Activated effector memory CD4-positive, alpha-beta T cell treated with Interleukin-2 at 50 U/mL for 16 hours (primary cell): ENCODE measurements at regions not wholly inside any gene's neighbourhood (a gene's known extent, or its start where the extent isn't known, plus 50 kb on each side); places are given as distances from the start of the nearest gene placed in this dataset.
"Not testable (repeated sequence)": the region's sequence is repeated elsewhere in the genome, so short reads cannot be mapped to it uniquely, and the experiment has no call there.

Source experiments
- DNase-seq: peaks from one replicate; pipeline ENCODE4 v3.0.0-alpha.2; 2020

DNA sequence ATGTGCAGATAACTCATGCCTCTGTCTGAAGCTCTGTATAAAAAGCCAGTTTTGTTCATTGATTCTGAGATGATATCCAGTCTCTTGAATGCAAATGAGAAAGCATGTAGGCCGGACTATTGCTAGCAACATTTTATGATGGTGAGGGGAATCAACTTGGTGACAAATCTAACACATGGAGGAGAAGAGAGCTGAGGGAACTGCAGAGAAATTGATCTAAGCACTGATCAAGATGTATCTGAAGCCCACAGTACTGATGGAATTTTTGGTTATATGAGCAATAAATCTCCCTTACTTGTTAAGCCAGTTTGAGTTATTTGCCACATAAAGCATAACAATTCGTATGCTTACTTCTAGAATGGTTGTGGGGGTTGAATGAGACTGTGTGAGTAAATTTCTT lies 295.6 kb upstream of the DDHD1 start:
- no peak for DNase-seq

DNA sequence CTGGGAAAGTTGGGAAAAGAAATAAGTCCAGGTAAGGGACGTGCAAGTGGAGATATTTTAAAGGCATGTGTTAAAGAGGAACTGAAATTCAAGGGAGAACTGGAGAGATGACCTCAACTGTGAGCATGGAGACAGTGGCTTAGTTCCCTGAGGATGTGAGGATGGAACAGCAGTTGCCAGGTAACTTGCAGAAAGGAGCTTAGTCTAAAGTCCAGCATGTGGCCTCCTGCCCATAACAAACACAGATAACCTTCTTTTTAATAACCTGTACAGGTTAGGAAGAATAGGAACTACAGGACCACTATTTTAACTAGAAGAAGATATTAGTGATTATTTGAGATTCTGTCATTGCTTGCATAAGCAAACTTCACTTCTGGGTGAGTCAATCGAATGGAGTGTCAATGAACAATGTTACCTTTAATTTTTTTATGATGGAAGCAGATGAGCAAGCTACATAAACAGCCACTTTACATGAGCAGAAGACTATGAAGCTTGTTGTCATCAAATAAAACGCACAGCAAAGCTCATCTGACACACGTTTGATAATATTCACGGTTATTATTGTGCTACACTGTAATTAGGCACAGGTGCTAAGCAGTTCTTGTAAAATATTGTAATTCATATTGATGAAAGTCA lies 291.7 kb upstream of the DDHD1 start:
- no peak for DNase-seq

DNA sequence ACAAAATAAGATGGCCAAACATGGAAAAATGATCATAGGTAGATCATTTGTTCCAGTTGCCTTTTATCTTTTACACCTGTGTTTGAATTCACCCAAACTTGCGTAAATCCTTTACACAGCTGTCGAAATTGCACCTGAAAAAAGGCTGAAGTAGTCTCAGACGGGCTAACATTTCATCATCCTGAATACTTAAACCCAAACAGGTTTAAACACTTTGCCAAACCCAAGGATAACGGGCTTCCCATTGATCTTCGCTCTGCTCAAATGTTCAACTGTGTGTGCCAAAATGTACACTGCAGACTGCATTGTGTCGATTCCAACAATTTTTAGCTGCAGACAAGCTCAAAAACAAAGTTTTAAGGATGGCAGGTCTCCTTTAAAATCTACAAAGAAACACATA lies 288.7 kb upstream of the DDHD1 start:
- no peak for DNase-seq

DNA sequence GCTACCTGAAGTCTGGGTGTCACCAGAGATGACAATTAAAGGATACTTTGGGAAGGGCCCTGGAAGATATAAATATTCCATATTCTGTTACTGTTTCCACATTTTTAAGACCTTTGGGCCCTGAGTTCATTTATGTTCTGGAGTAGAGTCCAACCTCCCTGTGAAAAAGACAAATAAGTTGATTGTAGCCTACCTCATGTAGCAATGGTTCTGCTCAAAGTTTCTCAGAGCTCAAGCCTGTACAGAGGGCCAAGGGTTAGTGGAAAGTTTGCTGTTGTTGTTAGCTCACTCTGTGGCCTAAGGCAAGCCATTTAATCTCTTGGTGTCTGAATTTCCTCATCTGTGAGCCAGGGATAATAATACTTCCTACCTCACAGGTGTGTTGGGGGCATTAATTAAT lies 284.7 kb upstream of the DDHD1 start:
- DNase-seq = no peak

DNA sequence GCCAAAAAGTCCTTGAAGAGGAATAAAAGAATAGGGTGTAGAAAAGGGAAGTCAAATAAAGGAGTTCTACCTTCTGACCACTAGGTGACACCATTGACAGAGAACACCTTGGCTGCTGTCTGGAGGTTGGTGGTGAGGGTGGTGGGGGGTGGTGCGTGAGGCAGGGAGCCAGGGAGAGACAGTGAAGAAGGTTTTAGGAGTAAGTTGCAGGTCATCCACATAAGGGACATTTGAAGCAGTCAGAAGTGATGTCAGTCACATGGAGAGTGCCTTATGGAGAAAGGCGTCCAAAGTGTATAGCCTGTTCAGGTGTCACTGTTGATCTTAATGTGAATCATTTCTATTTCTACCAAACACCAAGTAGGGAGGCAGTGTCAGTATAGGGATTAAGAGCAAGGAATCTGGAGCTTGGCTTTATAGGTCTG lies 279.3 kb upstream of the DDHD1 start:
- no peak for DNase-seq

DNA sequence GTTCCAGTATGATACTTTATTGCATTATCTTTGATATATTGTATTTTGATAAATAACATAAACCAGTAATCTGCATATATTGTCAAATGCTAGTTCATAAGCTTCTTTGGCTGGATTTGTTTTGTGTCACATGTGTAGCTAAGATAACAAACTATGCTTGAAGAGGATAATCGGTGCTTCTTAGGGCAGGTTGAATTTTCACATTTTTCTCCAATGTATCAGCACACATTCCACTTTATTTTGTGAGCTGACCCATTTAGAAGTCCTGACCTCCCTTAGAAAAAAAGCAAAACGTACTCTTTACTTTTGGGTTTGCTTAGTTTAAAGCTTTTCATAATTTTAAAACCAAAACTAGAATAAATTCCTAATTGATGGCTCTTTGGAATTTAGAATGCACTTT lies 277.7 kb upstream of the DDHD1 start:
- DNase-seq = no peak

DNA sequence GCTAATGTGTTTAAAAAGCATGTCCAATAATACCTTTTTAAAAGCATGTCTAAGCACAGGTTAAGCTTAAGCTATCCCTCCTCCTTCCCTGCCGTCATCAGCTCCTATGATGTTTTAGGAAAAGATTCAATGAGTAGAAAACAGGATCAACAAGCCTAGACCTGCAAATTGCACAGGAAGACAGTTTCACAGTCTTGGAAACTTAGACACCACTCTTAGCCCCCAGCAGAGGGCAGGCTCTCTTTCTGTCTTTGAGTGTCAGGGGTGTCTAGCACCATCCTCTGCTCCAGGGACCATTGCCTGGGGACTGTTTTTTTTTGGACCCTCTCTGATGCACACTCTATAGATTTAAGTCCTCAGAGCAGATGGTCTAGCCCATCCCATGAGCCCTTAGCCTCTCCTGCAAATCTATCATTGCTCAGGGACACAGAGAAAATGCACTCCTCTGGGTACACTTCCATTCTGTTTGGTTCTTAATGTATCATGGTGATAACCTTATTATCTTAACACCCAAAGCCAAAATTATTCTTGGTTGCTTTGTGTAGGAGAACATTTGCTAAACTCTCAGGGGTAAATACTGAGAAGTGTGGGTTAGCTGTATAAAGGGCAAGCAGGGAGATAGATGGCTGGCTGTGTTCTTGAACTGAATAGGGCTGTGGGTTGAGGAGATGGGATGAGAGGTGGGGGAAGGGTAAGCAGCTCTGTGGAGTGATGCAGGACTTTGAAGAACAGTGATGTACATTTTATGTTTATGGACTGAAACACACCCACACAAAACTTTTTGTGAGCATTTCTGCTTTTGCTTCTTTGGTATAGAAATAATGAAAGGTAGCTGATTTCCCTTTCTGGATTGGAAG lies 259.9 kb upstream of the DDHD1 start:
- no peak for DNase-seq

DNA sequence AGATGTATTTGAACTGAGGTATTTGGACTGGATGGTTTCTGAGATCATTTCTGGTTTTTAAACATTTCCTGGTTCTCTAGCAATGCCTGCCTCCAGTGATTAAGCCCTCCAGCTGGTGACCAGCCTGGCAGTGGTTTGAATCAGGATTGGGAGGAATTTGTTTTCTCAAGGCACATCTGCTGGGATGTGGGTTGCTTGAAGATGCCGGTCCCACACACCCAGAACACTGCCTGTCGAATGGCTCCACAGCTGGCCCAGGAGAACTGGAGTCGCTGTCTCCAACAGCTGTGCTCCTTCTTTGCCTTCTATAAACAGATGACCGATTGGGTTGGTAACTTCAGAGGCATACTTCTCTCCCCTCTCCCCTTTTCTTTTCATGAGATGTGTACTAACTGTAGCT lies 258.0 kb upstream of the DDHD1 start:
- no peak for DNase-seq

DNA sequence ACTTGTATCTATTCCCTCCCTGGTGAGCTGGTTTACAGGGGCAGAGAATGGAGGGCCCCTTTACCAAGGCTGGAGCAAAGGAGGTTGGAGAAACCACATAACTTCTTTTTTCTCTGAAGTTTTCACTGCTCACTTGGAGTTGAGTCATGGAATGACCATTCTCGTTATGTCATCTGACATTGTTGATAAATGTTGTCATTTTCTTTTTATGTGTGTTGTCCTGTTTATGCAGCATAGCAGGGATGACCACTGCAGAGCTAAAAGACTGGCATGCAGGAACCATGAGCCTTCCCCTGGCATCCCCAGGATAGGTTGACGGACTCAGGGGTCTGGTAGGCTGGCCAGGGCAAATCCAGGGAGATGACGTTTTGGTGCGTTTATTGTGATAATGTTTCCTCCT lies 256.8 kb upstream of the DDHD1 start:
- DNase-seq = no peak

DNA sequence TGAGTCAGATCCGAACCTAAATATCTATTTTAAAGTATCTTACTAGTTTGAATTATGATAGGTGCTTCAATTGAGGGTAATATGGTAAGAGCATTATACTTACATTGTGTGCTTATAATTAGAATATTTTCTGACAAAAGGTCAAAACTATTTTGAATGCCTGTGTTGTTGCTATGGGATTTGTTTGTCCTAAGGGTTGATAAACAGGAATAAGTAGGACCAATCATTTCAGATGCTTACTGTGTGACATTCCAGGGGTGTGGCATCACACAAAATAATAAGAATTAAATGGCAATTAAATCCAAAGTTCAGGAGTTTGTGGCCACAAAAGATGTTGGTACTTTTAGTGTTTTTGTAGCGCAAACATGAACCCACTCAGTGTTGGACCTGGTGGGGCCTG lies 256.2 kb upstream of the DDHD1 start:
- DNase-seq = no peak

DNA sequence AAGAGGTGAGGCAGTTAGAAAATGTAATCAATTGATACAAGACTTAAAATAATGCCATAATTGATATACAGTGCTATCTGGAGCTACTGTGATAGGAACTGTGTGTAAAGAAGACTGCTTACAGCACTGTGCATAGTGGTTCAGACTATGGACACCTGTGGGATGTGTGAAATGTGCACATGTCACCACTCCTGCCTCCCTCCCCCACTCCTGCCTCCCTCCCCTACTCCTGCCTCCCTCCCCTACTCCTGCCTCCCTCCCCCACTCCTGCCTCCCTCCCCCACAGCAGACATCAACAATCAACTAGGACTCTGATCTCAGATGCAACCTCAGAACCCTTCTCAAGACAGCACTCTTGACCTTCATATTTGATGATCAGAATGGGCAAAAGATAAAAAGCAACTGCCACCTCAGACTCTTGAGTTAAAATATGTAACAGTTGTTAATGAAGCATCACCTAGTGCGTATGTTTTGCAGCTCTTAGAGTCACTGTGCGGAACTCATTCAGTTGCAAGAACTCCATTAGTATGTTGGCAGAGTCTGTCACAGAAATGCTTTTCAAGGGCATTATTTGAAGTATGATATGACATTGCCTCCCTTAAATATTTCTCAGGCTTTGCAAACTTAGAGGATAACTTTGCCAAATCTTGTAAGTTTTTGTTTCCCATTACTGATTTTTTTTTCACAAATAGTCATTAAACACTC lies 255.2 kb upstream of the DDHD1 start:
- no peak for DNase-seq

DNA sequence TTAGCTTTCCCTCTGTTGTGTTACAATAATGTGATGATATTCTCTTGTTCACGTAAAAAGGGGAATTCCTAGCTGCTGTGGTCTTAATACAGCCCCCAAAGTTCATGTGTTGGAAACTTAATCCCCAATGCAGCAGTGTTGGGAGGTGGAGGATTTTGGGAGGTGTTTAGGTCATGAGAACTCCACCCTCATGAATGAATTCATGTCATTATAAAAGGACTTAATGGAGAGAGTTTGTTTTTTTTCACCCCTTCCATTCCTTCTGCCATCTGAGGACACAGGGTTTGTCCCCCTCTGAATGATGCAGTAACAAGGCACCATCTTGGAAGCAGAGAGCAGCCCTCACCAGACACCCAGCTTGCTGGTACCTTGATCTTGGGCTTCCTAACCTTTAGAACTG lies 253.4 kb upstream of the DDHD1 start:
- DNase-seq = no peak

DNA sequence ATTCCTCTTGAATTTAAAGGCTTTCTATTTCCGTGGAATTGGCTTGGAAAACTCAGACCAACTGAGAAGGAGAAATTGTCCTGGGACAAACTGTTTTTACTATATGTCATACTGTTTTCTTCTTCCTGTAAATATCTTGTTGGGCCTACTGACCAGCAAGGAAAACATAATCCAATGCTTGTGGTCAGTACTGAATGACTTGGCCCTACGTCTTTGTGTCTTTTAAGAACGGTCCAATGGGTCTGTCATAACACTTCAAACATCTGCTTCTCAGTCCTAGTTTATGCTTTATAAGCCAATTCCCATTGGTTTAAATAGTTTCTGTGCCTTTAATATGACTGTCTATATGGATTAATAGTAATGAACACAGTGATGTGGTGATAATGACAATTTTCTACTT lies 248.5 kb upstream of the DDHD1 start:
- DNase-seq = no peak

DNA sequence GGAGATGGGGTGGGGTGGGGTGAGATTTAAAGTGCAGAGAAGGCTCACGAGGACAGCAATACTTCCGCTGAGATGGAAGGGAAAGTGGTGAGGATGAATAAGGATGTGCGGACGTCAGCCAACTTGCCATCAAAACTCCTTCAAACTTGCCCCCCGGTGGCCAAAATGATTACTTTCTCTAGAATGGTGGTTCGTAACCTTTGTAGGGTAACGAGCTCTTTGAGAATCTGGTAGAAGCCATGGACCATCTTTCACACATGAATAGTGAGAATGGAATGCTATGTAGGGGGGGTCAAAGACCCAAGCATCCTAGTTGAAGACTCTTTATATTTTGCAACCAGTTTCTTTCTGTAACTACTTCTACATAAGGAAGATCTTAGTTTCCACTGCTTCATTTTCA lies 245.9 kb upstream of the DDHD1 start:
- DNase-seq = no peak

DNA sequence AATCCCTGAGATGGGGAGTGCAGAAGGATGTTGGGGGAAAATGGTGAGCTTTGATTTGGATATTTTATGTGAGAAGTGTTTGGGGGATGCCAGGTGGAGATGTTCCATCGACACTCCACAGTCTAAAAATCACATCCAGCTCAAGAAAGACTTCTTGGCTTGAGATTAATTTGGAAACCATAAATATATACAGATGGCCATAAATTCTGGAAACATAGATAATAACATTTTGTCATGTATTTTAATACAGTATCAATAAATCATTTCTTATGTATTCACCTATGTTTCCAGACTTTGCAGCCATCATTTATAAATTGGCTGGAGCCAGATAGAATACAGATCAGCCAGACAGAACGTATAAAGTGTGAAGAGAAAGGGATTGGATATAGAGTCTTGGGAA lies 245.5 kb upstream of the DDHD1 start:
- DNase-seq = no peak

DNA sequence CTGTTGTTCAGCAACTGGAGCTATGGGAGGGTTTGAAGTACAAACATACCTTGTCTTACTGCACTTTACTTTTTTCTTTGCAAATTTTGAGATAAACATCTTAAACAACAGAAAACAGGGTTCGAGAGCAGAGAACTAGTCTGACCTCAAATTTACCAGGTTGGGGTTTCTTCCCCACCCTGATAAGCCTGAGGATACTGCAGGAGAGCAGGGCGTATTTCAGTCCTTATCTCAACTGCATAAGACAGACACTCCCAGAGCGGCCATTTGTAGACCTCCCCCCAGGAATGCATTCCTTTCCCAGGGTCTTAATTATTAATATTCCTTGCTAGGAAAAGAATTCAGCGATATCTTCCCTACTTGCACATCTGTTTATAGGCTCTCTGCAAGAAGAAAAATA lies 242.1 kb upstream of the DDHD1 start:
- not testable (repeated sequence) for DNase-seq

DNA sequence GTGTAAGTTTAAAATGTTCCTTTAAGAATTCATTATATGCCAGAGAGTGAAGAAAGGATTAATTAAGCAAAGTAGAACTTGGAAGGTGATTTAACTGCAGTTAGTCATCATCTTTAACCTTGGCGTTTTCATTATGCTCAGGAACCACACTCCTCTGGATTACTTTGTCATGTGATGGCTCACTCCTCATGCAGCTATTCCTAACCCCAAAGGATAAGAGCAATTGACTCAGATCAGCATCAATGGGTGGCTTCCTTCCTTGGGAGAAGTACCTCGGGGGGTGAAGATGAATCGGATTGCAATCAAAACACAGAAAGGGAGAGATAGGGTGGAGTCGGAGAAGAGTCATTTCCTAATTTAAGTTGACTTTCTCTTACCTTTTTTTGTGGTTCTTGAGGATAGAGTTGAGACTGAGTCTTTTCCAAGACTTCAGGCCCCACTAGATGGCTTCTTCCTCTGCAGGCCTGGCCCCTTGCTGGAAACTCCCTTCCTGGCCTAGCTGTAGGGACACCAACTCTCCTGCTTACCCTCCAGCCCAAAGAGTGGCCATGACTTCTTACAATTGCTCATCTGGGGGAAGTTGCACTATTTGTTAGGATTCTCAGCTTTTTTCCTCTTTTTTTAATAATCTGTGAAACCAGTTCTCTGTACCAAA lies 238.6 kb upstream of the DDHD1 start:
- DNase-seq = no peak

DNA sequence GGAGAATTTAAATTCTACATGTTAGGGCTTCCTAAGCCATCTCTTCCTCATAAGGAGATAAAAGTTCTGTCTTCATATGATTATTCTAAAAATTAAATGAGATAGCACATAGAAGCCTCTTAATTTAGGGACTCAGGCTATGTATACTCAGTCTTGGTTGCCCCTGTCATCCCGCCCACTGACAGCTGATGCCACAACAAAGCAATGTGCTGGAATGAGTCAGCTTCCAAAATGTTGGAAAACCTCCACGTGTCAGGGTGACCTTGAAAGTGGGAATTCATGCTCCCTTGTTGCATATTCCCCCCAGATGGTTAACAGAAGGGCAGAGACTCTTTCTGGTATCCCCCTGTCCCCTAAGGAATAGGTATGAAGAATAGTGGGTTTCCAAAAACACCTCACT lies 238.0 kb upstream of the DDHD1 start:
- no peak for DNase-seq

DNA sequence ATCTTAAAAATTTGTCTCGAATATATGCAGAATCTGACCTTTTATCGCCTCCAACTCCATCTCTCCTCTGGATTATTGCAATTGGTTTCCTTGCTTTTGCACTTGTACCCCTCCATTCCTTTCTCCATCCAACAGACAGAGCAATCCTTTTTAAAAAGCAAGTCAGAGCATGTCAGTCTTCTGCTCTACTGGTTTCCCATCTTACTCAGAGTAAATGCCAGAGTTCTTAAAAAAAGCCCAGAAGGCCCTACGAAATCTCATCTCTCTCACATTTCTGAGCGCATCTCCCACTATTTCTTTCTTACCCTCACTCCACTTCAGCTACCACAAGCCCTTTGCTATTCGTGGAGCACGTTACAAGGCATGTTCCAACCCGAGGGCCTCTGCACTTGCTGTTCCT lies 236.9 kb upstream of the DDHD1 start:
- DNase-seq = no peak

DNA sequence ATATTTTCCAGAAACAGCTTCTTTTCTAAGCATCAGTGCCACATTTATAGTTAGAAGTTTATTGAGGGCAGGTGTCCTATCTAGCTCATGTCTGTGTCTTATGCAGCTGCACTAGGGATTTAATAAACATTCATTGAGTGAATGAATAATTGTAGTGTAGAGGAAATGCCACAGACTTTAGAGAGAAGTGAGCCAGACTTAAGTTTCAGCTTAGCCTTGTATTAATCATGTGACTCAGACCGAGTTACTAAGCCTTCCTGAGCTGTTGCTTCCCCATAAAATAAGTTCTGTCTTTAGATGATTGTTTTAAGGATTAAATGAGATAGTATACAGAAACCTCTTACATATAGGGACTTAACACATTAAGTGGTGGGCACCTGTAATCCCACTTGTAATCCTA lies 236.1 kb upstream of the DDHD1 start:
- no peak for DNase-seq

DNA sequence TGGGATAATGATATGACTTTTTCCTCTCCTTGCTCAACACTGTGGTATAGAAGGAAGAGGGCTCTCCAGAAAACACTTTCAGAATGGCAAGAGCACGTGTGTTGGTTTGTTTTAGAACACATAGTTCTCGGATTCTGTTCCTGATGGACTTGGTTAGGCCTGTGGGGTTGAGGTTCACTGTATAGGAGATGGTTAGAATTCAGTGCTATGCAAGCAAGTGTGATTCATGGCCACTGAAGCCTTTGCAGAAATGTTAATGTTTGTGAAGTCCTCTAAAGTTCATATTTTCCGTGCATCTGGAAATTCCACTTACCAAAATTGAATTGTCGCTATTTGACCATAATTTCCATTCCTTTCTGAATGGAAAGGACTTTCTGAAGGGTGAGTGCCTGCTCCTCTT lies 233.2 kb upstream of the DDHD1 start:
- no peak for DNase-seq

DNA sequence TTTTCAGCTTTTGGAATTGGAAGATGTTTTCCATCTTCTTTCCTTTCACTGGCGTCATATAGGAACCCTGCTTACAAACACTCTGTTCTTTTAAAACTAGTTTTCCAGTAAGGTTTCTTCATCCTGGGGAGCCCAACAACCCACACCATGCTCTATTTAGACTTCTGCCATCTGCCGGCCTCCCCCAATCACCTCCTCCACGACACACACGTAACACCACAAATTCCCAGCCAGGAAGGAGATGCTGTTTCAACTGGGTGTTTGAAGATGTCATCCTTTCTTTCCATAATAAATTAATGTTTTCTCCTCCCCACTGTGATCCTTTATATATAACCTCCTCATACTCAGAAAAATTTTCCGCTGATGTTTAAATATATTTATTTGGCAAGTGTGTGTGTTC lies 231.4 kb upstream of the DDHD1 start:
- no peak for DNase-seq

DNA sequence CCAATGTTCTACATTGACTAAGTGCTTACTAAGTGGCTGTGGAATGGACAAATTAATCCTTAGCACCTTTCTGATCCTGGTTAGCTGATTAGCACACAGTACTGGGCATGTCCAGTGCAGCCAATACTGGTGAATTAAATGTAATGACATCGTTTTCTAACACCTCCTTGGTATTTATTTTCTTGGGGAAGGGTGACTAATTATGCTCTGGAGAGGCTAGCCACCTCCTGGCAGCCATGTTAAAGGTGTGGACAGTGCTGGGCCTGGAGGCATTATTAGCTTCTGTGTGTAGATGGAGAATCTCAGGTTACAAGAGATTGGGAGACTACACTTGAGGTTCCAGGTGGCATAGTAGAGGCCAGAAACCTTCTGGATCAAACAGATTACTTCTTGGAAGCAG lies 230.9 kb upstream of the DDHD1 start:
- no peak for DNase-seq

DNA sequence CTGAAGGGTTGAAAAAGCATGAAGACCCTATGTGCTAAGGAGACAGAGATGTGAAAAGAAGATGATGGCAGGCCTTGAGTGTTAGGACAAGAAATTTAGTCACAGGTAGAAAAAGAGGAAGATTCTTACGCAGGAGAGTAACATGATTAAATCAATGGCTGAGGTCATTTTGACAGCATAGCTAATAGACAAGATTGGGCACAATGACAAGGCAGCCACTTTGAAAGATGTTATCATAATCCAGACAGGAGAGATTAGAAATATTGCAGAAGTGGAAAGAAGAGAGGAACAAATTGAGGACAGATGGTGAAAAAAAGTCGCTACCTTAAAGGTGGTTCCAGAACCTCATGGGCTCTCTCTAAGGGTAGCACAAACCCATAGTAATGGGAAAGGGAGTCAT lies 228.8 kb upstream of the DDHD1 start:
- no peak for DNase-seq
